Stimulated activated naive CD8-positive, alpha-beta T cell treated with anti-CD3 and anti-CD28 coated beads, Interleukin-15, Interleukin-2, amounts not matched to agents 100 U/mL and 50 U/mL, for 24 hours (primary cell): ENCODE measurements at regions not wholly inside any gene's neighbourhood (a gene's known extent, or its start where the extent isn't known, plus 50 kb on each side); places are given as distances from the start of the nearest gene placed in this dataset.

Experiments
- ATAC-seq: fragments of 150-1000 bp; cut with Tn5 transposase; one replicate; pipeline ENCODE4 v1.10.0; 2021
- DNase-seq: peaks from one replicate; pipeline ENCODE4 v3.0.0; 2021

- DNase-seq (no peak), ATAC-seq (no peak)
Measured at GRCh38 chr1:5658340-5659316, 333.6 kb downstream of the NPHP4 start.

GRCh38 chr1:5651964-5652821 lies 340.0 kb downstream of the NPHP4 start:
- no peak for DNase-seq
- no peak for ATAC-seq

GRCh38 chr1:5651473-5651872 lies 340.8 kb downstream of the NPHP4 start:
- no peak for ATAC-seq

GRCh38 chr1:5651027-5651410 lies 341.2 kb downstream of the NPHP4 start:
- ATAC-seq (no peak), DNase-seq (no peak)

More at GRCh38 chr1:5651473-5651872, 340.8 kb downstream of the NPHP4 start:
- DNase-seq: no peak

- DNase-seq (no peak), ATAC-seq (no peak)
Measured at GRCh38 chr1:5650283-5651026, 341.8 kb downstream of the NPHP4 start.

- no peak for ATAC-seq
- no peak for DNase-seq
Measured at GRCh38 chr1:5649795-5650194, 342.4 kb downstream of the NPHP4 start.

- DNase-seq (no peak), ATAC-seq (no peak)
Measured at GRCh38 chr1:5649166-5649551, 343.1 kb downstream of the NPHP4 start.

- ATAC-seq: no peak
- no peak for DNase-seq
Measured at GRCh38 chr1:5648410-5649165, 343.6 kb downstream of the NPHP4 start.

GRCh38 chr1:5647234-5647633 lies 345.0 kb downstream of the NPHP4 start:
- ATAC-seq: no peak
- DNase-seq: no peak

GRCh38 chr1:5646486-5647149 lies 345.6 kb downstream of the NPHP4 start:
- DNase-seq (no peak), ATAC-seq (no peak)

- DNase-seq: no peak
- no peak for ATAC-seq
Measured at GRCh38 chr1:5645929-5646328, 346.3 kb downstream of the NPHP4 start.

- no peak for DNase-seq
- no peak for ATAC-seq
Measured at GRCh38 chr1:5645135-5645399, 347.2 kb downstream of the NPHP4 start.

- no peak for ATAC-seq
Measured at GRCh38 chr1:5644281-5645134, 347.7 kb downstream of the NPHP4 start.

GRCh38 chr1:5643360-5644107 lies 348.7 kb downstream of the NPHP4 start:
- no peak for DNase-seq
- ATAC-seq: no peak

More at GRCh38 chr1:5644281-5645134, 347.7 kb downstream of the NPHP4 start:
- DNase-seq: no peak

GRCh38 chr1:5640845-5641244 lies 351.4 kb downstream of the NPHP4 start:
- ATAC-seq (no peak), DNase-seq (no peak)

- ATAC-seq: no peak
- no peak for DNase-seq
Measured at GRCh38 chr1:5639106-5639722, 353.0 kb downstream of the NPHP4 start.

- no peak for DNase-seq
- ATAC-seq: no peak
Measured at GRCh38 chr1:5638582-5638981, 353.6 kb downstream of the NPHP4 start.

- DNase-seq (peak; percentile 9), ATAC-seq (no peak)
Measured at GRCh38 chr1:5637171-5637570, 355.1 kb downstream of the NPHP4 start.

- ATAC-seq (no peak), DNase-seq (no peak)
Measured at GRCh38 chr1:5634893-5635292, 357.3 kb downstream of the NPHP4 start.
